Renal cortical epithelial cell (primary cell): ENCODE measurements at regions not wholly inside any gene's neighbourhood (a gene's known extent, or its start where the extent isn't known, plus 50 kb on each side); places are given as distances from the start of the nearest gene placed in this dataset.
"Not testable (repeated sequence)": the region's sequence is repeated elsewhere in the genome, so short reads cannot be mapped to it uniquely, and the experiment has no call there.

Source experiments
- DNase-seq: peaks from one replicate; pipeline ENCODE4 v3.0.0-alpha.2; 2011; ENCODE audit warnings: low read depth

- no peak for DNase-seq
Measured at GRCh38 chr5:152694231-152694630, 289.2 kb upstream of the NMUR2 start.

DNA sequence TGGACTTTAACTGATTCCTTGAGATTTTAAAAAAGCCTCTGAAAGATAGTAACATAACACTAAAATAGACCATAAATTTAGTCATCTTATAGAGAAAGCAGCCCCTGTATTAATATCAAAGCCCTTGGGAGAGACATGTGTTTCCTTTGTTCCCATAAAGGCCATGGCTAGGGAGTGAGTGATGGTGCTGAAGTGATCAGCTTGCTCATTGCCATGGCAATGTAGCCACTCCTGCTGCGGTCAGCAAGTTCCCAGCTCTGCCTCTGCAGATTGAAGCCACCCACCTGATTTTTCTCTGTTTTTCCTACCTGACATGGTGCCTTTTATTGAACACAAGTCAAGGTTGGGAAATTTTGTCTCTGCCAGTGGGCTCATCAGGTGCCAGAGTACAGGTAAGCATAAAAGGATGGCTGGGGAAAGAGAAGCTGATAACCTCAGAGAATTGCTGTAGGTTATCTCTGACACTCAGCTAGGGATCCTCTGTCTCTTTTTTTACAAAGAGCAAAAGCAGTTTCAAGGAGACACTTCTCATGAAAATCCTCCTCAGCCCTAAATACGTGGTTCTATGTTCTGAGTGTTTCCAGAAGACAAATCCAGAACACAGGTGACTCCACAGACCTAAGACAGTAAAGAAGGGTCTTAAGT is 296.3 kb upstream of the NMUR2 start:
- DNase-seq = peak; percentile 18

GRCh38 chr5:152704286-152704685 is 299.2 kb upstream of the NMUR2 start:
- no peak for DNase-seq

GRCh38 chr5:152711801-152712388 is 306.8 kb upstream of the NMUR2 start:
- peak; percentile 13 for DNase-seq

- DNase-seq = no peak
Measured at GRCh38 chr5:152717393-152717792, 312.3 kb upstream of the NMUR2 start.

GRCh38 chr5:152723482-152723881 is 318.4 kb upstream of the NMUR2 start:
- DNase-seq = no peak

DNA sequence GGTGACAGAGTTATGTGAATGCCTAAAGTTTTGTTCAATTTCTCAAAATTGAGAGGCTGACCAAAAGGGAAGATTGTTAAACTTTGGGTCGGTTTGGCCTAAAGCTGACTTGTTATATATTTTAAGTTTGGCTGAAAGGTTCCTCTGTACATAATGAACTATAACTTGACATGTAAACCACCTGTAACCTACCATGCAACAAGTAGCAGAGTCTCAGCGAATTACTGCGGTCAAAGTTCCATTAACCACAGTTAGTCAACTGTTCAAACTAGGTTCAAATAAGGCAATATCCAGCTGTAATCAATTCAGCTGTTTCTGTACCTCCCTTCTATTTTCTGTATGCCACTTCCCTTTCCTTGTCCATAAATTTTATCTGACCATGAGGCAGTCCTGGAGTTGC is 325.1 kb upstream of the NMUR2 start:
- DNase-seq = no peak

GRCh38 chr5:152736906-152737305 is 331.8 kb upstream of the NMUR2 start:
- DNase-seq = no peak

DNA sequence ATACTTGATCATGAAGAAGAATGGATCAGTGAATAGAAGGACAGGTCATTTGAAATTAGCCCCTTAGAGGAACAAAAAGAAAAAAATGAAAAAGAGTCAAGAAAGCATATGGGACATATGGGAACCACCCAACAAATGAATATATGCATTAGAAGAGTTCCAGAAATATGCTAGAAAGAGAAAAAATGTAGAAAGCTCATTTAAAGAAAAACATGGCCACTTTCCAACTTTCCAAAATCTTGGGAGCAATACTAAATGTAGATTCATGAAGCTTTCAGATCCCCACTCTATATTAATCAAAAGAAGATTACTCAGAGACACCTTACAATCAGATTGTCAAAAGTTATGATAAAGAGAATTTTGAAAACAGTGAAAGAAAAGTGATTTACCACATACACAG is 334.8 kb upstream of the NMUR2 start:
- DNase-seq = no peak

DNA sequence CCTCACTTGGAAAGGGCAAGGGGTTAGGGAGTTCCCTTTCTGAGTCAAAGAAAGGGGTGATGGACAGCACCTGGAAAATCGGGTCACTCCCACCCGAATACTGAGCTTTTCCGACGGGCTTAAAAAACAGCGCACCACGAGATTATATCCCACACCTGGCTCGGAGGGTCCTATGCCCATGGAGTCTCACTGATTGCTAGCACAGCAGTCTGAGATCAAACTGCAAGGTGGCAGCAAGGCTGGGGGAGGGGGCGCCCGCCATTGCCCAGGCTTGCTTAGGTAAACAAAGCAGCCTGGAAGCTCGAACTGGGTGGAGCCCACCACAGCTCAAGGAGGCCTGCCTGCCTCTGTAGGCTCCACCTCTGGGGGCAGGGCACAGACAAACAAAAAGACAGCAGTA is 336.0 kb upstream of the NMUR2 start:
- DNase-seq = not testable (repeated sequence)

DNA sequence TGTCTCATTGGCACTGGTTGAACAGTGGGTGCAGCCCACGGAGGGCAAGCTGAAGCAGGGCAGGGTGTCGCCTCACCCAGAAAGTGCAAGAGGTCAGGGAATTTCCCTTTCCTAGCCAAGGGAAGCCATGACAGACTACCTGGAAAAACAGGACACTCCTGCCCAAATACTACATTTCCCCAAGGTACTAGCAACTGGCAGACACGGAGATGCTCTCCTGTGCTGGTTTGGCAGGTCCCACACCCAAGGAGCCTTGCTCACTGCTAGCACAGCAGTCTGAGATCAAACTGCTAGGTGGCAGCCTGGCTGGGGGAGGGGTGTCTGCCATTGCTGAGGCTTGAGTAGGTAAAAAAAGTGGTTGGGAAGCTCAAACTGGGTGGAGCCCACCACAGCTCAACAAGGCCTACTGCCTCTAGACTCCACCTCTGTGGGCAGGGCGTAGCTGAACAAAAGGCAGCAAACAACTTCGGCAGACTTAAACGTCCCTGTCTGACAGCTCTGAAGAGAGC is 382.7 kb upstream of the NMUR2 start:
- not testable (repeated sequence) for DNase-seq

- no peak for DNase-seq
Measured at GRCh38 chr5:152801886-152802285, 396.8 kb upstream of the NMUR2 start.

- peak; percentile 87 for DNase-seq
Measured at GRCh38 chr5:152804179-152804578, 399.1 kb upstream of the NMUR2 start.

DNA sequence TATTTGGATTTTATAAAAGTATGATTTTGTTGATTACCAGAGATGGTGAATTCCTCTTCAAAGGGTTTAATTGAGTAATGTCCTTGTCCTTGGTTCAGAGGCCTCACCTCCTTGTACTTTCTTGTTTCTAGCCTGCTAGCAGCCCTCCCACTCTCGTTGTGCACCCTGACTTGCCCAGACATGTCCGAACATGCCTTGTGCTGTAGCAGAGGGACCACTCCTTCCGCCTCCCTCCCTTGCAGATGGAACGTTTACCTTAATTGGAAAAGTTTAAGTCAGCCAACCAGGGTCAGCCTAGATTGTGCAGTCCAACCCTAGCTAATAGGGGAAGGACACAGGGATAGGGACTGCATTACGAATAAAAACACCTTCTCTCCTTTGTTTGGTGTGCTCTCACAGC is 406.9 kb upstream of the NMUR2 start:
- no peak for DNase-seq

GRCh38 chr5:152813526-152813925 is 408.4 kb upstream of the NMUR2 start:
- no peak for DNase-seq

DNA sequence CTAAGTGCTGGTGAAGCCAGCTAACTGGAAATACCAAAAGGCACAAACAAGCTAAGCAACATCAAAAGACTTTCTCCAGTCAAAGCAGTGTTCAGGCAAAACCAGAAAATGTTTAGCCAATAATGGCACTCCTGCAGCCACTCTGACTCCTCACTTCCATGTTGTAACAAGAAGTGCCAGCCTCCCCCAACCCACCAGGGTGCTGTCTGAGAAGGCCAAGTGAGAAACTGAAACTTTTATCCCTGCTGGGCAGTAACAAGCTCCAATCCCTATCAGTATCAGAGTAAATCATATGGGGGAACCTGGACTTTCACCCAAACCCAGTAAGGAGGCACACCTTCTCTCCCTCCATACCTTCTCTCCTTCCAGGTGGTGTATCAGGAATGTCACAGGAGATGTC is 414.8 kb upstream of the NMUR2 start:
- DNase-seq = no peak

- DNase-seq = no peak
Measured at GRCh38 chr5:152824316-152824715, 419.2 kb upstream of the NMUR2 start.

- DNase-seq = peak; percentile 19
Measured at GRCh38 chr5:152838241-152838786, 433.2 kb upstream of the NMUR2 start.

DNA sequence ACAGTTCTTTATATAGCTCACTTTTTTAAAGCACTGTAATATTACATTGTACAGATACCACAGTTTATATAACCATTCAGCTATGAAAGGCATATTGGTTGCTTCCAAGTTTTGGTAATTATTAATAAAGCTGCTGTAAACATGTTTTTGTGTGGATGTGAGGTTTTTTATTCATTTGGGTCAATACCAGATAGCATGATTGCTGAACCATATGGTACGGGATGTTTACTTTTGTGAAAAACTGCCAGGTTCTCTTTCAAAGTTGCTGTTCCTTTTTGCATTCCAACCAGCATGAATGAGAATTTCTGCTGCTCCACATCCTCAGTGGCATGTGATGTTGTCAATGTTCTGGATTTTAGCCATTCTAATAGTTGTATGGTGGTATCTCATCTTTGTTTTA is 439.6 kb upstream of the NMUR2 start:
- DNase-seq = peak; percentile 6

GRCh38 chr5:152853361-152853760 is 448.3 kb upstream of the NMUR2 start:
- no peak for DNase-seq

DNA sequence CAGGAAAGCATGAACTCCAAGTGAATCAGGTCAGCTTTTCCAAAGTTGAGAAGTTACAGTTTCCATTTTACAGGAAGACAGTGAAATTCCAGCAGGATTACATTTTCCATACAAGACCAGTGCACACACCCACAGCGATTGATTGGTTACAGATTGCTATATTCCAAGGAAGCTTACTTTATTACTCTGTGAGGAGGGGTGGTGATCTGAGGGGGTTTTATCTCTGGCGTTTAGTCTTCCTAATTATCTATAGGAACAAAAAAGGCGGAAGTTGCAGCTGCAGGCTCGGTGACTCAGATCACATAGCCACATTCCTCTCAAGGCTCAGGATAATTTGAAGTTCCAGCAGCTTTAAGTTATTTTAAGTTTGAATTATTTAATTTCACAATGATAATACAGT is 450.4 kb upstream of the NMUR2 start:
- no peak for DNase-seq

DNA sequence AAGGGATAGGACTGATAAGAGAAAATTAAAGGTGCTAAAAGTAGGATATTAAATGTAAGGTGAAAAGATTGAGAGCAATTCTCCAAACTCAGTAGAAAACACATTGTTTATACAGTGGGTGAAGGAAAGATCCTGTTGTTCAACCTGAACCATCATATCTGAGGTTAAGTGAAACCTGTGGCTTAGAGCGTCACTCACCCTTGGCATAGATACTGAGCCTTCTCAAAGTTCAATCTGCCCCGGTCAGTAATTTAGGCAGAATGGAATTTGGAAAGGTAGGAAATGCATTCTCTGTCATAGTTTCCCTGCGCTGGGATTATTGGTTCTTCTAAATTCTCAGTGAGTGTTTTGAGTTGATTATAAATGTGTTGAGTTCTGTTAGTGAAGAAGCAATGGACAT is 456.2 kb upstream of the NMUR2 start:
- DNase-seq = no peak

DNA sequence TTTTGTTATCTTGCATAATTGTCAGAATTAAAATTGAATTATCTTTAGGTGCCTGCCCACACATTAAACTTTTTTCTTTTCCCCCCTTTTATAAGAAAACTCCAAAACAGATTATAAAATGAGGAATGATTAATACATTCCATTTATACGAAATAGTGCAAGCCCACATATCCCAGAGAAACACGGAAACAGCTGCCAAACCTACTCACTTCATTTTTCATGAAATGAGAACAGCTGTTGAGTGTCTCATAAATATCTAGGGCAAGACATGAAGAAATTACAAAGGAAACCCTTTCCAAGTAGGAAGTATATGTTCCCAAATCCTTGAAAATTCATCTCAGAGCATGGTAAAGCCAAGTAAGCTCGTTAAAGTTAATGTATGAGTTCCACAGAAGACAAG is 459.4 kb upstream of the NMUR2 start:
- no peak for DNase-seq

GRCh38 chr5:152864991-152865390 is 459.9 kb upstream of the NMUR2 start:
- peak; percentile 15 for DNase-seq
